Limb (tissue), 2 donors: ENCODE measurements at regions not wholly inside any gene's neighbourhood (a gene's known extent, or its start where the extent isn't known, plus 50 kb on each side); places are given as distances from the start of the nearest gene placed in this dataset.
A peak's percentile ranks its signal among the peaks of the same experiment; 100 is the strongest.

ENCODE experiments used
- DNase-seq, 2 donors: peaks; one replicate each; pipeline ENCODE4 v3.0.0-alpha.2; 2016; ENCODE audit errors: extremely low spot score in 2 of 2

DNA sequence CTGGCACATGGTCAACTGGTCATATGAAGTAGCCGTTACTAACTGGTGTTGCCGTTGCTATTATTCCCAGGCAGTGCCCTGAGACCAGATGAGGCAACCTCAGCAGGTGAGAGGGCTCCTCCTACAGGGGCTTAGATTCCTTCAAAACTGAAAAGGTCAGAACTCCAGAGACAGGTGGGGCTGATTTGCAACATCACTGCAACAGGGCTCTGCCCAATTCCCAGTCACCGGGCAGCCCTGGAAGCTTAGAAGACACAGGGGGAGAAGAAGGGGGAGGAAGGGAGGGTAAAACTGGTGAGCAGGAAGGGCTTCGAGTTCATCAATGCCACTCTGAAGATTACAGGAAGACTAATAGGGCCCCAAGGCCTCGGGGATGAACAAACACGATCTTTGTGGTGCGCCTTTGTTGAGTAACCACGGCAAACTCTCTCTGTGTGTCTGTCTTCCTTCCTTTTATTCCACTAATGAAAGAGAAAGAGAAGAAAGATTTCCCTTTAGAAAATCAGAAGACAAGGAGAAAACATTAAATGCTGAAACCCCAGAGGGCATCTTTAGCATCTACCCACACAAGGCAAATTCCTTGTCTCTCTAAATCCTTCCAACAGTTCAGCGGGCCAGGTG, 749.1 kb upstream of the TBX3 start:
- DNase-seq = no peak

DNA sequence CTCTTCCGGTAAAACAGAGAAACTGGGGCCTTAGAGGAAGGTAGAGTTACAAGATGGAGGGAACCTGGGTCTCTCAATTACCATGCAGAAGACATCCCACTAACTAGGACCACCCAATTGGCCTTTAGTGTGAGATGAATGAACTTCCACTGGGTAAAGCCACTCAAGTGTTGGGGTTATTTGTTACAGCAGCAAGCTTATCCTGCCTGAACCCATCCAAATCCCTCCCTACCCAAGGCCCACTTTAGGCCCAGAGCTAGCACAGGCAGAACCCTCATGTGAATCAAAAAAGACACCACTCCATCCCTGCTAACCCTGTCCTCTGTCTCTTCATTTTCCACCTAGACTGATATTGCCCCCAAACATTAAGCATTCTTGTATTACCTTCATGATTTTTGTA, 746.7 kb upstream of the TBX3 start:
- DNase-seq = no peak

DNA sequence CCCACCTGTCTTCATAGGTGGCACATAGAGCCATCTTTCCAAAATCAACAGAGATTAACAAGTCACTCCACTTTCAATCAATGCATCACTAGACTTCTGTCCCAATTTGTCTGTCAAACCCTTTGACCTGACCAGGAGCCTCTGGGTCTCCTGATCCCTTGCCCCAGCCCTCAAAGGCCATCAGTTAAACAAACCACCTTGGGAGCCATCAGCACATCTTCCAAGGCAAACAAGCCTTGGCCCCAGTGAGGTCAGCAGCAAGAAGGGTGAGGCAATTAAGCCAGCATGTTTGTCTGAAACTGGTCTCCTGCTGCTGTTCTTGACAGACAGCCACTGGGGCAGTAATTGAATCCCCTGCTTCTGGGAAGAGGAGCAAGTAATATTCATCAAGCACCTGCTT, 742.8 kb upstream of the TBX3 start:
- no peak for DNase-seq

DNA sequence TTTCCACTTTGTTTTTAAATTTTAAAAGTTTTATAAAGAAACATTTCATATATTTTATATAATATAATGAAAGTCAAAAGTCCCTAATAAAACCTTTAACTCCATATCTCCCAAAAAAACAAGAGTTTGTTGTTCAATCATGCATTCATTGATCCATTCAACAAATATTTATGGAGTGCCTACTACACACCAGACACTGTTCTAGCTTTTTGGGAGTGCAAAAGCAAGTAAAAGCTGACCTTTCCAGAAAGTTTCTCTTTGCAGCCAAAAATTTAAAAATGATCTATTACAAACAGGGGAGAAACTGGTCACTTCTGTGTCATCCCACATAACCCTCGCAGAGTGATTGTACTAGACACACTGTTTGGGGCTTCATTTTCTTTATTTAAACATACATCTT, 740.0 kb upstream of the TBX3 start:
- no peak for DNase-seq

DNA sequence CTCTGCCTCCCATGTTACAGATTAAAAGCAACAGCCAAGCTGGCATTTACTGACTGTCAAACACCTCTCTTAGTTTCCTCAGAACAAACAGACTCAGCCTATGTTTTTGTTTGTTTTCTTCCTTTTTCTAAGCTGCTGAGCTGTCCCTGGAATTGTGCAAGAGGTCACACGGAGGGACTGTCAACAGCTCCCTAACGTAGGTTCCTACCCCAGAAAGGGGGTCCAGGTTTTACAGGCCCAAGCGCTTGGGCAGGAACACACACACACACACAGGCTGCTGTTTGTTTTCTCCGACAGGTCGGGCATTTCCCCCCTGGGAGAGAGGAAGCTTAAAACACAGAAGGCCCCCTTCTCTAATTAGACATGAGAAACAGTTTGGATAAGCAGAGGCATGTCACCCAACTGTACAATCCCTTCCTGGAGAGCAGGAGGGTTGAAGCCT, 739.6 kb upstream of the TBX3 start:
- DNase-seq = no peak

DNA sequence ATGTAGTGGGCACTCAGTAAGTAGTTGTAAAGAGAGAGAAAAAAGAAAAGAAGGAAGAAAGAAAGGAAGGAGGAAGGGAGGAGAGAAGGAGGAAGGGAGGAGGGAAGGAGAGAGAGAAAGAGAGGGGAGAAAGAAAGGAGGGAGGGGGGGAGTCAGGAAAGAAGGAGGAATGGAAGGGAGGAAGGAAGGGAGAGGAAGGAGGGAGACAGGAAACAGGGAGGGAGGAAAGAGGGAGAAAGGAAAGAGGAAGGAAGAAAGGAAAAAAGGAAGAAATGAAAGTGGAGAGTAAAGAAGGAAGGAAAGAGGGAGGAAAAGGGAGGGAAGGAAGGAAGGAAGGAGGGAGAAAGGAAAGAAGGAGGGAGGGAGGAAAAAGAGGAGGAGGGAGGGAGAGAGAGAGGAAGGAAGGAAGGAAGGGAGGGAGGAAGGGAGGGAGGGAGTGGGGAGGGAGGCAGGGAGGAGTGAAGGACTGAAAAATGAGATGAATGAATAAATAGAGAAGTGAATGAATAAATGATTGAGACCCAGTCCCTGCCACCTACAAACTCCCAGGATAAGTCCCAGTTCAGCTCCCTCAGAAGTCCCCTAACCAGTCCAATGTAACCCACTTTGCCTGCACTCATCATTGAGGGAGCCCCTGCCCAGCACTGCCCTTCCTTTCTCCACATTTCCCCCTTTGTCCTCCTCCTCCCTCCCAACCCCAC, 739.0 kb upstream of the TBX3 start:
- no peak for DNase-seq

DNA sequence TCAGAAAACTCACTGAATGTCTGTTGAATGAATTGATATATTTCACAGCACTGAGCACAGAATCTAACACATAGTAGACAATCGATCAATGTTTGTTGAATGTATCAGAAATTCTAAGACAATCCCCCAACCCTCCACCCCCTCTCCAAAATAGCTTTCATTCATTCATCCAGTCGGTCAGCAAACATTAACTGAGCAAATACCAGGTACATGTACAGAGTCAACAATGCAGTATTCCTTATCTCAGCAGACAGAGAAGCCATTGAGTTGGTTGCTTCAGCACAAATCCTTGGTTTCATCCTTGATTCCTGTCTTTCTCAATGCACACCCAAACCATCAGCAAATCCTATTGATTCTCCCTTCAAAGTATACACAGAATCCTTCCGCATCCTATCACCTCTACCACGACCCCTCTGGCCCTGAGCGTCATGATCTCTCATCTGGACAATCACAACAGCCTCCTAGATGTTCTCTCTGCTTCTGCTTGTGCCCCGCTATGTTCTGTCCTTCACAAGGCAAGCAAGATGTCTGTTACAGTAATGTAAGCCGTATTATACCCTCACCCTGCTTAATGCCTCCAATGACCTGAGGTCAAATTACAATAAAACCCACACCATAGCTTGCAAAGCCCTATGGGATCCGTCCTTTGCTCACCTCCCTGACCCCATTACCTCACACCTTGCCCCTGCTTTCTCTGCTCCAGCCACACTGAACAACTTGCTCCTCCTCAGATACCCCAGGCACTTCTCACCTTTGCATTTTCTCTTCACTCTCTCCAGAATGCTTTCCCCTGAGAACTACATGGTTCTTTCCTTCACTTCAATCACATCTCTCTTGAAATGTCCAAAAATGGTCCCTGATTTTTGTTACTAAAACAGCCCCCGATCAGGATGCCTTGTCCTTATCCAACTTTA, 738.1 kb upstream of the TBX3 start:
- no peak for DNase-seq

DNA sequence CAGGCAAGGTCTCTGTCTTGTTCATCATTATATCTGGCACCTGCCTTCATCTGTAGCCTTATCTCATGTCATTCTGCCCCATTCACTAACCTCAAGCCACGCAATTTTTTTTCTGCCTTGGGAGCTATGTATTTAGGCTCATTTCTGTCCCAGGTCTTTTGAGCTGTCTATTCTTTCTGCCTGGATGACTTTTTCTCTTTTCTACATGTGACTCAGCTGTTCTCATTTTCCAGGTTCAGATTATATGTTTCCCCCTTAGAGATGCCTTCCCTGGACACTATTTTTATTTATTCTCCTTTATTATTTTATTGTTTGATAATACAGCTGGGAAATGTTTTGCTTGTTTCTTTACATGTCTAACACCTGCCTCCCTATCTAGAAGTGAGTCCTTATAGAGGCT, 737.4 kb upstream of the TBX3 start:
- DNase-seq = no peak

DNA sequence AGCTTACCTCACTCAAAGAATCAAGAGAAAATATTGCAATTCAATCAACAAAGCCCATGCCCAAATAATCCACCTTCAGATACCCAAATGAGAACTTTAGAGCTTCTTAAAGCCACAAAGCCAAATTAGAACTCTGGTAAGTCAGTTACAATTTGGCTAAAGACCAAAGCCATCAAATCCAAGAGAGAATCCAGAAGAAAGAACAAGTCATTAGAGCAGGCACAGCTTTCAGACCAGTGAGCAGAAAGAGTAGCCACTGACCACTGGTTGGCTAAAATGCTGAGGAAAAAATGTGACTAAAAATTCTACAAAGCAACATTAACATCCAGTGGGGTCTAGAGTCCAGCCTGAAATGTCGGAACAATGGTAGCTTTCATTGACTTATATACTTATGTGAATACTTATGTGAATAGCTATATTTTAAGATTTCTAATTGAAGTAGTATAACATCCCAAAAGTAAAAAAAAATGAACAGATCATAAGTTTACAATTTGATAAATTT, 735.2 kb upstream of the TBX3 start:
- no peak for DNase-seq

DNA sequence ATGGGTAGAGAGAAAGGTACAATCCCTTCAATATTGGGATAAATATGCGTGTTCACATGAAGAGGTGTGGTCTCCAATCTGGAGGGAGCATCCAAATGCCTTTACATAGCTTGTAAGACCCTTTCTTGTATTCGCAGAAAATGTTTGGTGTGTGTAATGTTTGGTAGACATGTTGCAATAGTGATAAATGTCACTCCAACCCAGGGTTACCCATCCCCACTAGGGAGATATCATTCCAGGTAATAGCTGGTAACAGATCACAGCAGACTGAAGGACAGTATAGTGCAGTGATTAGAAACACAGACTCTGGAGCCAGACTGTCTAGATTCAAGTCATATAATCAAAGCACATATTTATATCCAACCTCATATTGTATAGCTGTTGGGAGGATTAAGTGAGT, 733.6 kb upstream of the TBX3 start:
- no peak for DNase-seq

DNA sequence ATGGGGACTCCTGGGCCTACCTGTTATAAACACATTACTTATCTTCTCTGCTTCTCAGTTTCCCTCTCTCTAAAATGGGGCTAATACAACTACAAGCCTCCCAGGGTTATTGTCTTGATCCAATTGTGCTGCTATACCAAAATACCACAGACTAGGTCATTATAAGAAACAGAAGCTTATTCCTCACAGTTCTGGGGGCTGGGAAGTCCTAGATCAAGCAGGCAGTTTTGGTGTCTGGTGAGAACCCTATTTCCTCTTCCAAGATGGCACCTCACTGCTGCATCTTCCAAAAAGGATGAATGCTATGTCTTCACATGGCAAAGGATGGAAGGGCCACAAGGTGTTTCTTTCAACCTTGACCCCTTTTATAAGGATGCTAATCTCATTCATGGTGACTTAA, 732.9 kb upstream of the TBX3 start:
- no peak for DNase-seq

DNA sequence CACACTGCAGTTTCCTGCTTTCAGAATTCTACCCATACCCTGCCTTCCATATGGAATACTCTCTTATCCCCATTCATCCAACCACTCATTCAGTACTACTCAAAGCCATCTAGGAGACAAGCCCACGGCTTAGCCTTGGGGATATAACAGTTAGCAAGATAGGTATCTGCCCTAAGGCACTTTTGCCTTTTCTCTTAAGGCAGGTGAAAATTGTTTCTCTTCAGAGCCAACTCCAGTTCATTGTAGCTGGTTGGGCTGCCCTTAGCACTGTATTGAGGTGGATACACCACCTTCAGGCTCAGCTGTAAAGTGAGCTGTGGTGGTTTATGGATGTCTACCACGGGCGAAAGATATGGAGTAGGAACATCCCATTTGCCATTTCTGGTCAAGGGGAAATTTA, 729.7 kb upstream of the TBX3 start:
- DNase-seq = no peak

DNA sequence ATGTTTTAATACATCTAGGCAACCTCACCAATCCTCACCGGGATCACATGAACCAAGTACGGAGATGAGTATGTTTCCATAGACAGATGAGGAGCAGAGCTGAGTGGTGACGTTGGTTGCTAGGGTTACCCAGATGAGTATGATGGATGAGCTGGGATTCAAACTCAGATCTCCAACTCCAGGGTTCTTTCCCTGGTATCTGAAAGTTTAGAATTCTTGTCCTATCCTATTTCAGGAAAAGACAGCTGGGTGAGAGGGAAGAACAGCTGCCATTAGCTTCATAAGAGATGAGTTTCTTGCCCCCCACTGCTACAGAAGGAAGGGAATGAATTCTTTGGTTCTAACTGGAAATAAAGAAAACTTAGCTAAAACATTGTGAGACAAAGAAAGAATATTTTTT, 728.9 kb upstream of the TBX3 start:
- peak in 1 of 2 donors; percentile 28 for DNase-seq

DNA sequence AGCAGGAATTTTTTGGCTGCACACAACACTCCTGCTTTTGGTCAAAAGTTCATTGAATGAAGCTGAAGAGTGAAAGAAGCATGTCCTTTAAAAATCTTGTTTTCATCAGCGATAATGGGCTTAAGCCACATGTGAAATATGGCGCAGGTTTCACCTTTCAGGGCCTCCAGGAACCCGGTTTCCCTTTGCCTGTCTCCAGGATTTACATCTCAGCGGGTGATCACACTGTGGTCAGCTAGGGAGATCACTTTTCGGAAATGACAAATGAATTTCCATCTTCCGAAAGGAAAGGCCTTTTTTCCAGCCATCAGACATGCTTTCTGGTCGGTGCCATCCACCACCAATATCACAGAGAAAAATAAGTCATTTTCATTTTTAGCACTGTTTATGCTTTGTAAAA, 727.1 kb upstream of the TBX3 start:
- no peak for DNase-seq

DNA sequence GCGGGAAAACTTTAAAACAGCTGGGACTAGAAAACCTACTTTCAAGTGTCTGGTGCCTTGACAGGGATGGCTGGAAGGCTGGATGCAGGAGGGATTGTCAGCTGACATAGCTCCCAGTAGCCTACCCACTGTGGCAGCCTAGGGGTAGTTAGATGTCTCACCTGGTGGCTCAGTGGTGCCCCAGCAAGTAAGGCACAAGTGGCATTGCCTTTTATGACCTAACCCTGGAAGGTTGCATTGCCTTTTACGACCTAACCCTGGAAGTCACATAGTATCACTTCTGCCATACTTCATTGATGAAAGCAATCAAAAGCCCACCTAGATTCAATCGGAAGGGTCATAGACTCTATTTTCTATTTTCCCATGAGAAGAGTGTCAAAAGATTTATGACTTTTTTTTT, 724.7 kb upstream of the TBX3 start:
- no peak for DNase-seq

DNA sequence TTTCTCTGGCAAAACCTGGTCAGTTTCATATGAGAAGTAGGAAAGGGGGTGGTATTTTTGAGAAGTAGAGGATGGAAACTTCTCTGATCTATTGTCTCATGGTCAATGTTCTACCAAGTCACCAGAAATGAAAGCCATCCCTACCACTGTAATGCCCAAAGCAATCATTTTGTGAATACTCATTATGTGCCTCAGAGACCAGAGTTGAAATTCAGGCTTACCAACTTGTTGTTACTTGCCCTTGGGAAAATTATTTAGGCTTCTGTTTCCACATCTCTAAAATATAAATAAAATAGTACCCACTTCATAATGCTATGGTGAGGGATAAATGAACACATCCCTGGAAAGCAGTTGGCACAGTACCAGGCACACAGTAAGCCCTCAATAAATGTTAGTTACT, 723.7 kb upstream of the TBX3 start:
- DNase-seq = no peak

DNA sequence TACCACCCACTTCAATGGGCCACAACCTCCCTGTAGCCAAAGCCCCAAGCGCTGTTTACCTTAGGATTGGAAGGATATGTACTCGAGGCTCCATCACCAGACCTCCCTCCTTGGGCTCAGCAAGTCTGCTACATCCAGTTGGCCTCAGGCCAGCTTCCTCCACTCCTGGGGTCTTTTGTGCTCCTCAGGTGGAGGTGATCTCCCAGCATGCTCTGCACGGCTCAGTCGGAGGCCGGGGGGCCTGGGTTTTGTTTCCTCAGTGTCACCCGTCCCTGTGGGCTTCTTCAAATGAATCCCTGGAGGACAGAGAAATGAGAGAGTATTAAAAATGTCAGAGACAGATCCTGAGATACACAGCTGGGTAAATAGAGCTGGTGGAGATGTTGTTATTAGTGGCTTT, 723.1 kb upstream of the TBX3 start:
- no peak for DNase-seq

DNA sequence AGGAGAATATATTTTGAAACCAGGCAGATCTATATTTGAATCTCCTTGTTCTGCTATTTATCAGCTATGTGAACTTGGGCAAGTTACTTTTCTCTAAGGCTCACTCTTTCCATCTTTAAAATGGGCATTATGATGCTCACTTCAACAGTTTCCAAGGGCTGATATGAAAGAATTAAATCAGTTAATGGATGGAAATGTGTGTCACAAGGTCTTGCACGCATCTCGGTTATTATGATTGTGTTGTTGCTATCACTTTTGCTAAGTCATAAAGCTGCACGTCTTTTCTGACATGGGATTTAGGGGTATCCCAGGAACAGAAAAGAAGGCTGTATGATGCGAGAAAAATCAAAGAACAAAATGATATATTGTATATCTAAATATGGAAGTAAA, 721.5 kb upstream of the TBX3 start:
- DNase-seq = no peak

DNA sequence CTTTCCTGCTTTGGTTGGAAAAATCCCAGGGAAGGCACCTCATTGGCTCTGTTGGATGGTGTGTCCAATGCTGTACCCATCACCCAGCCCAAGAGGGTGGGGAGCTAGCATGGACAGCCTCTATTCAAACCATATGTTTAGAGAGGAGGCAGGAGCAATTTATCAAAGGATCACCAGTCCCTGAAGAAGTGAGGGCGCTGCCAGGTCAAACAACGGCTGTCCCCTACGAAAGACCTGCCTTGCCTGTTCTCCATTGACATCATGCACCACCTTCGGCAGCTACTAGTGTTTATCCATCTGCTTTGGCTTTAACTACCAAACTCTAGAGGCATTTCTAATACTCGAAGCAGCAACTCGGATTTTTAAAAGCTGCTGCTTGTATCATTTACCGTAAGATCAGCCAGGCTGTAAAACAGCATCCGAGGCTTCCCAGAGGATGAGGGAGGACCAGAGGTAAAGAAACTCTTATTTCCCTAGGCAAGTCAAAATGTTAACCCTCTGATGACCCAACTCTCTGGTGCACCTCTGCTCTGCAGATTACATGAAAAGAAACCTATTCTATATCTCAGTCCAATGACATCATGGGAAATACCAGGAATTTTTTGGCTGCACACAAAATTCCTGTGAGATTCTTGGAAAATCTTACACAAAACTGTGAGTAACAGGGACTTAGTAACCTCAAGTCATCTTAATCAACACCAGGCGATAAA, 720.9 kb upstream of the TBX3 start:
- DNase-seq = peak in 1 of 2 donors; percentile 35

DNA sequence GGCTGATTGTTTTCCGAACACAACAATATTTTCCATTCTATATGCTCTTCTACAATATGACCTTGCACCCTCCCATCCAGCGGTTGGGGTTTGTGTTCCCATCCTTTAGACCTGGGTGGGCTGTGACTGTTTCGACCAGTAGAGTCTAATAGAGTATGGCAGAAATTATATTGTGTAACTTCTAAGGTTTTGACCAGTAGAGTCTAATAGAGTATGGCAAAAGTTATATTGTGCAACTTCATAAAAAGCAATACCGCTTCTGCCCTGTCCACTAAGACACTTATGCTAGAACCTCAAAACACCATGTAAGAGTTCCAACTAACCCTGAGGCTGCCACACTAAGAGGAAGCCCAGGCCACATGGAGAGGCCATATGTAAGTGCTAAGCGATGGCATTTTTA, 719.7 kb upstream of the TBX3 start:
- no peak for DNase-seq

DNA sequence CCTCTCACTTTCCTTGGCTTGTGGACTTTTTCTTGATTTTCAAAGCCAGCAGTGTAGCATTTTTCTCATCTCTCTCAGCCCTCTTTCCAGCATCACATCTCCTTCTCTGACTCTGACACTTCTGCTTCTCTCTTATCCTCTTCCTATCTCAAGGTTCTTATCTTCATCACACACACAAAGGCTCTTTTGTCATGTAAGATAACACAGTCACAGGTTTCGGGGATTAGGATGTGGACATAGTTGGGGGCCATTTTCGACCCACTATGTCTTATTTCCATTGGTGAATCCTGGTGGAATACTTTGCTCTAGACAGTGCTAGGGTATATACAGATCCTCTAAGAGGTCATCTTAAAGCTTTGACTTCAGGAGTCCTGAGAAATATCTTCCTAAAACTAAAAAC, 719.3 kb upstream of the TBX3 start:
- no peak for DNase-seq
